HL-60 (cell line): ENCODE measurements at regions not wholly inside any gene's neighbourhood (a gene's known extent, or its start where the extent isn't known, plus 50 kb on each side); places are given as distances from the start of the nearest gene placed in this dataset.

Source experiments
- DNase-seq, 2 experiments: peaks; one replicate each; pipeline ENCODE4 v3.0.0-alpha.2; 2010 to 2020; ENCODE audit warnings: low read depth in 1 of 2, low spot score in 1 of 2
- H3K27ac ChIP-seq: fragments of 250-450 bp; sonication (Bioruptor Pico); replicated peaks from 2 replicates; pipeline ENCODE4 v1.5.1; 2020; ENCODE audit warnings: mild to moderate bottlenecking, moderate library complexity
- H3K27me3 ChIP-seq: fragments of 250-450 bp; sonication (Bioruptor Pico); 2 replicates; pipeline ENCODE4 v1.5.1; 2021; ENCODE audit warnings: mild to moderate bottlenecking, moderate library complexity; ENCODE audit not compliant: insufficient read depth, poor library complexity, severe bottlenecking
- H3K4me3 ChIP-seq: replicated peaks from 2 replicates; pipeline ENCODE4 v1.5.1; 2011; ENCODE audit warnings: mild to moderate bottlenecking, control low read depth, low read length; ENCODE audit not compliant: insufficient read depth
- GABPA ChIP-seq: IDR thresholded peaks from 2 replicates; pipeline ENCODE4 v1.6.1; 2012; ENCODE audit warnings: low read depth
- POLR2AphosphoS5 ChIP-seq: IDR thresholded peaks from 2 replicates; pipeline ENCODE4 v1.6.1; 2012; ENCODE audit warnings: low read depth
- REST ChIP-seq: IDR thresholded peaks from 2 replicates; pipeline ENCODE4 v1.6.1; 2012; ENCODE audit warnings: low read depth; ENCODE audit not compliant: insufficient replicate concordance
- SPI1 ChIP-seq: IDR thresholded peaks from 2 replicates; pipeline ENCODE4 v1.6.1; 2012; ENCODE audit warnings: low read depth, mild to moderate bottlenecking, borderline replicate concordance
- TF ChIP-seq, protein P1 (sequence below): IDR thresholded peaks from one replicate; pipeline ENCODE4 v1.5.1; 2011; ENCODE audit warnings: low read length, control low read depth, inconsistent platforms; ENCODE audit not compliant: insufficient read depth

GRCh38 chr3:28972921-28973320 lies 307.9 kb upstream of the RBMS3 start:
- no peak overlapping the region for H3K4me3 ChIP-seq
- H3K27me3 ChIP-seq = no peaks in the 10 kb centered on the region
- TF ChIP-seq REST = no peak
- TF ChIP-seq SPI1 = no peak
- DNase-seq = no peak
- H3K27ac ChIP-seq = no peak overlapping the region

DNA sequence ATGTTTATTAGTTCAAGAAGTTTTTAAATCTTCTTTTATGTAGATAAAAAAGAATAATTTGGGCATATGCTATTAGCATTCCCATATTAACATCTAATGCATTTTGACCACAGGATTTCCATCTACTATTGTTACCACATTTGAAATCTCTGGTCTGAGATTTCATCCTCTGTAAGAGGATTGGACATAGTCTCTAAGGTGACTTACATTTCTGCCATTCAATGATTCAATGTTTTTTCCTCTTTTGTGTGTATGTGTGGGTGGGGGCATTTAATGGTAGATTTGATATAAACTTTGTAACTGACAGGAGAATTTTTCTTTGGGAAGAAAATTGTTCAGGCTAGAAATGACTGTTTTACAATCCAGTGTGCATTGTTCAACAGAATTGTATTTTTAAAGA lies 307.3 kb upstream of the RBMS3 start:
- TF ChIP-seq GABPA (no peak), SPI1 (no peak), POLR2AphosphoS5 (no peak), REST (no peak)
- TF ChIP-seq, protein P1, sequence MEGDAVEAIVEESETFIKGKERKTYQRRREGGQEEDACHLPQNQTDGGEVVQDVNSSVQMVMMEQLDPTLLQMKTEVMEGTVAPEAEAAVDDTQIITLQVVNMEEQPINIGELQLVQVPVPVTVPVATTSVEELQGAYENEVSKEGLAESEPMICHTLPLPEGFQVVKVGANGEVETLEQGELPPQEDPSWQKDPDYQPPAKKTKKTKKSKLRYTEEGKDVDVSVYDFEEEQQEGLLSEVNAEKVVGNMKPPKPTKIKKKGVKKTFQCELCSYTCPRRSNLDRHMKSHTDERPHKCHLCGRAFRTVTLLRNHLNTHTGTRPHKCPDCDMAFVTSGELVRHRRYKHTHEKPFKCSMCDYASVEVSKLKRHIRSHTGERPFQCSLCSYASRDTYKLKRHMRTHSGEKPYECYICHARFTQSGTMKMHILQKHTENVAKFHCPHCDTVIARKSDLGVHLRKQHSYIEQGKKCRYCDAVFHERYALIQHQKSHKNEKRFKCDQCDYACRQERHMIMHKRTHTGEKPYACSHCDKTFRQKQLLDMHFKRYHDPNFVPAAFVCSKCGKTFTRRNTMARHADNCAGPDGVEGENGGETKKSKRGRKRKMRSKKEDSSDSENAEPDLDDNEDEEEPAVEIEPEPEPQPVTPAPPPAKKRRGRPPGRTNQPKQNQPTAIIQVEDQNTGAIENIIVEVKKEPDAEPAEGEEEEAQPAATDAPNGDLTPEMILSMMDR = no peak
- Histone ChIP-seq H3K27me3 (no peaks in the 10 kb centered on the region), H3K27ac (no peak overlapping the region), H3K4me3 (no peak overlapping the region)
- DNase-seq = no peak

DNA sequence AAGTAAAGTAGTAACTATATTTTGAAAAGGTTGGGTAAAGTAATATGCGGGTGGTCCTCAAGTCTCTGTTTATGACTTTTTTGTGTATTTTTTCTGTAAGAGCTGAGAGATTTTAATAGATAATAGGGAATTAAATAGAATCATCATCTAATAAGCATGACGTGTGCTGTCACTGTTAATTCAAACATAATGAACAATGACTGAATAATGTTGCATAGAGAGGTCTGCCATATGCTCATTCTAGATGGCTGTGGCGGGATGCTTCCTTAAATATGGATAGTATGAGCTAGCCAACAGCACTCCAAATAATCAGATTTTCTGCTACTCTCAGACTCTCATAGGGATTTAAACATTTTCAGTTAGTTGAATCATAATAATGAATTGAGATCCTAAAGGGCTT lies 302.8 kb upstream of the RBMS3 start:
- Histone ChIP-seq H3K4me3 (no peak overlapping the region), H3K27me3 (no peaks in the 10 kb centered on the region), H3K27ac (no peak overlapping the region)
- TF ChIP-seq GABPA = no peak
- TF ChIP-seq POLR2AphosphoS5 = no peak
- TF ChIP-seq, protein P1 = no peak
- no peak for TF ChIP-seq SPI1
- TF ChIP-seq REST = no peak
- no peak for DNase-seq

DNA sequence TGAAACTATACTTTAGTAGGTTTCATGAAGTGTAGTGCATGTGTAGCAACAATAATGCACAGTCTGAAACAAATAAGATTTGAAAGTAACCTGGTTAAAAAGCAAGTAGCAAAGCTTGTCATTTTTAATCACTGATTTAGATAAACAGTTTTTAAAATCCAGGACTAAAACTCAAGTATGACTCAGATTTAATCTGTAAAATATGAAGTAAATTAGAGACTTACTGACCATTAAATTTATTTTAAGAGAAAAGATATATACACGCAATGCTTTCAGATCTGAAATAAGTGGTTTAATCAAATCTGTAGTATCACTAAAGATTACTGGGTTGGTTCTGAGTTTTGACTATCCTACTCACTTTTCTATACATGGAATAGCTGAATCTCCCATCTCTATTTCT lies 300.7 kb upstream of the RBMS3 start:
- Histone ChIP-seq H3K27ac (no peak overlapping the region), H3K4me3 (no peak overlapping the region), H3K27me3 (no peaks in the 10 kb centered on the region)
- TF ChIP-seq, protein P1 = no peak
- TF ChIP-seq REST (no peak), POLR2AphosphoS5 (no peak), SPI1 (no peak), GABPA (no peak)
- DNase-seq = no peak
